ENCODE measurements at regions not wholly inside any gene's neighbourhood (a gene's known extent, or its start where the extent isn't known, plus 50 kb on each side); places are given as distances from the start of the nearest gene placed in this dataset.

- H3K36me3 ChIP-seq (replicated peaks in 1 of 2; ENCODE audit: control extremely low read depth in 1 of 2, control insufficient read depth in 1 of 2, extremely low read depth in 1 of 2, insufficient read depth in 2 of 2, low read length in 1 of 2): no peaks in the 10 kb centered on the region
- ATAC-seq (ENCODE audit: low read depth) (no peak), DNase-seq (no peak)
- intact Hi-C loops (cut with micrococcal nuclease): no loop called here
- ChIA-PET POLR2A (no interaction called here), CTCF (no interaction called here)
- 92% methylated on average over 2 of the region's 2 CpGs for WGBS (ENCODE audit: insufficient coverage)
- H3K9ac ChIP-seq (ENCODE audit: low read length): no peak overlapping the region
- no peaks in the 10 kb centered on the region for H3K9me3 Mint-ChIP-seq (ENCODE audit: insufficient read depth)
- H3K4me3 ChIP-seq (ENCODE audit: control extremely low read depth in 1 of 5, extremely low read depth in 1 of 5, insufficient read depth in 1 of 5, low read depth in 2 of 5, low read length in 4 of 5): no peak overlapping the region
- H4K20me1 ChIP-seq (ENCODE audit: control insufficient read depth, insufficient read depth, low read length, poor library complexity, severe bottlenecking): no peaks in the 10 kb centered on the region
- no peaks in the 10 kb centered on the region for H3K27me3 ChIP-seq (replicated peaks in 1 of 4; ENCODE audit: control extremely low read depth in 1 of 4, control insufficient read depth in 3 of 4, insufficient read depth in 4 of 4, low read length in 3 of 4)
- H3K4me2 ChIP-seq (replicated peaks; ENCODE audit: low read depth, low read length, poor library complexity, severe bottlenecking): no peak overlapping the region
- H3K9me3 ChIP-seq (ENCODE audit: control extremely low read depth in 1 of 3, control insufficient read depth in 2 of 3, insufficient read depth in 1 of 3, low read length in 2 of 3): no peaks in the 10 kb centered on the region
- H3K27ac ChIP-seq (ENCODE audit: low read length in 2 of 2): no peak overlapping the region
- no peak overlapping the region for H2AFZ ChIP-seq (ENCODE audit: insufficient read depth, low read depth, low read length, poor library complexity, severe bottlenecking)
- no peak overlapping the region for H3K27ac Mint-ChIP-seq
- H3K4me1 ChIP-seq (ENCODE audit: control insufficient read depth in 2 of 2, insufficient read depth in 2 of 2, low read length in 2 of 2): no peaks in the 10 kb centered on the region
- TF ChIP-seq CTCF (IDR thresholded peaks at IDR 0.05): no peak
- TF ChIP-seq EZH2 (IDR thresholded peaks at IDR 0.05; ENCODE audit: borderline replicate concordance, insufficient read depth, low read depth, low read length, poor library complexity, severe bottlenecking): no peak
- H3K4me3 Mint-ChIP-seq: no peak overlapping the region
- H3K27me3 Mint-ChIP-seq: no peaks in the 10 kb centered on the region
- no peaks in the 10 kb centered on the region for H3K79me2 ChIP-seq (ENCODE audit: control insufficient read depth, insufficient read depth, low read length)
- no peaks in the 10 kb centered on the region for H3K4me1 Mint-ChIP-seq
Measured at GRCh38 chrX:7362111-7362510, 214.2 kb upstream of the PUDP start.

- Histone ChIP-seq H3K4me2 (replicated peaks; ENCODE audit: low read depth, low read length, poor library complexity, severe bottlenecking) (no peak overlapping the region), H3K27me3 (replicated peaks in 1 of 4; ENCODE audit: control extremely low read depth in 1 of 4, control insufficient read depth in 3 of 4, insufficient read depth in 4 of 4, low read length in 3 of 4) (no peaks in the 10 kb centered on the region), H3K4me3 (ENCODE audit: control extremely low read depth in 1 of 5, extremely low read depth in 1 of 5, insufficient read depth in 1 of 5, low read depth in 2 of 5, low read length in 4 of 5) (no peak overlapping the region), H2AFZ (ENCODE audit: insufficient read depth, low read depth, low read length, poor library complexity, severe bottlenecking) (no peak overlapping the region), H3K36me3 (replicated peaks in 1 of 2; ENCODE audit: control extremely low read depth in 1 of 2, control insufficient read depth in 1 of 2, extremely low read depth in 1 of 2, insufficient read depth in 2 of 2, low read length in 1 of 2) (no peaks in the 10 kb centered on the region), H3K27ac (ENCODE audit: low read length in 2 of 2) (no peak overlapping the region), H3K9me3 (ENCODE audit: control extremely low read depth in 1 of 3, control insufficient read depth in 2 of 3, insufficient read depth in 1 of 3, low read length in 2 of 3) (no peaks in the 10 kb centered on the region), H4K20me1 (ENCODE audit: control insufficient read depth, insufficient read depth, low read length, poor library complexity, severe bottlenecking) (no peaks in the 10 kb centered on the region), H3K79me2 (ENCODE audit: control insufficient read depth, insufficient read depth, low read length) (no peaks in the 10 kb centered on the region), H3K4me1 (ENCODE audit: control insufficient read depth in 2 of 2, insufficient read depth in 2 of 2, low read length in 2 of 2) (no peaks in the 10 kb centered on the region), H3K9ac (ENCODE audit: low read length) (no peak overlapping the region)
- DNase-seq (no peak), ATAC-seq (ENCODE audit: low read depth) (no peak)
- ChIA-PET POLR2A (no interaction called here), CTCF (no interaction called here)
- intact Hi-C loops (cut with micrococcal nuclease): no loop called here
- H3K27me3 Mint-ChIP-seq: no peaks in the 10 kb centered on the region
- no peak overlapping the region for H3K4me3 Mint-ChIP-seq
- TF ChIP-seq CTCF (IDR thresholded peaks at IDR 0.05) (no peak), EZH2 (IDR thresholded peaks at IDR 0.05; ENCODE audit: borderline replicate concordance, insufficient read depth, low read depth, low read length, poor library complexity, severe bottlenecking) (no peak)
- no CpG with 5 or more reads among the region's 1 CpG for WGBS (ENCODE audit: insufficient coverage)
- H3K9me3 Mint-ChIP-seq (ENCODE audit: insufficient read depth): no peaks in the 10 kb centered on the region
- H3K27ac Mint-ChIP-seq: no peak overlapping the region
- H3K4me1 Mint-ChIP-seq: no peaks in the 10 kb centered on the region
Measured at GRCh38 chrX:7351926-7352325, 204.0 kb upstream of the PUDP start.

Data from B cell (primary cell).